T-helper 1 cell treated with Interleukin-12 subunit alpha and Interleukin-12 subunit beta and Interleukin-4 antibody, amounts not matched to agents 30 μg/mL and 1 μg/mL, for 36 hours (primary cell): ENCODE measurements at regions not wholly inside any gene's neighbourhood (a gene's known extent, or its start where the extent isn't known, plus 50 kb on each side); places are given as distances from the start of the nearest gene placed in this dataset.
"Not testable (repeated sequence)": the region's sequence is repeated elsewhere in the genome, so short reads cannot be mapped to it uniquely, and the experiment has no call there.

Experiments used
- H3K27ac Mint-ChIP-seq: one replicate; pipeline ENCODE4 v1.8.0; 2021; ENCODE audit warnings: mild to moderate bottlenecking, mixed read lengths
- H3K27me3 Mint-ChIP-seq: one replicate; pipeline ENCODE4 v1.8.0; 2021; ENCODE audit warnings: low read depth, mixed read lengths
- H3K36me3 Mint-ChIP-seq: one replicate; pipeline ENCODE4 v1.8.0; 2021; ENCODE audit warnings: low read depth, mixed read lengths
- H3K4me1 Mint-ChIP-seq: one replicate; pipeline ENCODE4 v1.8.0; 2021; ENCODE audit warnings: low read depth, mixed read lengths
- H3K4me3 Mint-ChIP-seq: one replicate; pipeline ENCODE4 v1.8.0; 2021; ENCODE audit warnings: mild to moderate bottlenecking, moderate library complexity, mixed read lengths
- H3K9me3 Mint-ChIP-seq: one replicate; pipeline ENCODE4 v1.8.0; 2021; ENCODE audit warnings: mixed read lengths

DNA sequence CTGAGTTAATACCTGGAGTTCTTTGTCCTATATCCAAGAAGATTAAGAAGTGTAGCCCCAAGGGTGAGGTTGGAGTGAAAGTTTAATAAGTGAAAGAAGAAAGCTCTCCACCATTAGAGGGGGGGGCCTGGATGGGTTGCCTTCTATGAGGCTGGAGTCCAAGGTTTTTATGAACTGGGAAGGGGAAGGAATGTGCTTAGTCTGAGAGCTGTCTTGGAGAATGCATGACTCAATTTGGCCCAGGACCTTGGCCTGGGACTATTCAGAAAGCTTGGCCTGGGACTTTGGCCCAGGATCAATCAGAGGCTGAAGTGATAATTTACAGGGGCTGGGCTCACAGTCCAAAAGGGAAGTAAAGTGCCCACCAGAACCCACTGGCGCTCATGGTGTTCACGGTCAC is 1049.0 kb upstream of the GRIA3 start:
- Mint-ChIP-seq H3K9me3 (no peaks in the 10 kb centered on the region), H3K4me3 (no peak overlapping the region), H3K27me3 (no peaks in the 10 kb centered on the region), H3K27ac (no peak overlapping the region), H3K36me3 (no peaks in the 10 kb centered on the region), H3K4me1 (no peaks in the 10 kb centered on the region)

DNA sequence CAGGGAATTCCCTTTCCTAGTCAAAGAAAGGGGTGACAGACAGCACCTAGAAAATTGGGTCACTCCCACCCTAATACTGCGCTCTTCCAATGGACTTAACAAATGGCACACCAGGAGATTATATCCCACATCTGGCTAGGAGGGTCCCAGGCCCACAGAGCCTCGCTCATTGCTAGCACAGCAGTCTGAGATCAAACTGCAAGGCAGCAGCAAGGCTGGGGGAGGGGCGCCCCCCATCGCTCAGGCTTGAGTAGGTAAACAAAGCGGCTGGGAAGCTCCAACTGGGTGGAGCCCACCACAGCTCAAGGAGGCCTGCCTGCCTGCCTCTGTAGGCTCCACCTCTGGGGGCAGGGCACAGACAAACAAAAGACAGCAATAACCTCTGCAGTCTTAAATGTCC is 1043.9 kb upstream of the GRIA3 start:
- H3K27me3 Mint-ChIP-seq, H3K27ac Mint-ChIP-seq, H3K9me3 Mint-ChIP-seq, H3K4me1 Mint-ChIP-seq, H3K36me3 Mint-ChIP-seq, H3K4me3 Mint-ChIP-seq: not testable (repeated sequence)

DNA sequence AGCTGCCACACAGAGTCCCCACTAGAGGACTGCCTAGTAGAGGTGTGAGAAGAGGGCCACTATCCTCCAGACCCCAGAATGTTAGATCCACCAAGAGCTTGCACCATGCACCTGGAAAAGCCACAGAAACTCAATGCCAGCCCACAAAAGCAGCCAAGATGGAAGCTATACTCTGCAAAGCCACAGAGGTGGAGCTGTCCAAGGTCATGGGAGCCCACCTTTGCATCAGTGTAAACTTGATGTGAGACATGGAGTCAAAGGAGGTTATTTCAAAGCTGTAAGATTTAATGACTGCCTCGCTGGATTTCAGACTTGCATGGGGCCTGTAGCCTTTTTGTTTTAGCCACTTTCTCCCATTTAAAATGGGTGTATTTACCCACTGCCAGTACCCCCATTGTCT is 1030.1 kb upstream of the GRIA3 start:
- Mint-ChIP-seq H3K27me3 (no peaks in the 10 kb centered on the region), H3K27ac (no peak overlapping the region), H3K4me1 (no peaks in the 10 kb centered on the region), H3K4me3 (no peak overlapping the region), H3K9me3 (no peaks in the 10 kb centered on the region), H3K36me3 (no peaks in the 10 kb centered on the region)

DNA sequence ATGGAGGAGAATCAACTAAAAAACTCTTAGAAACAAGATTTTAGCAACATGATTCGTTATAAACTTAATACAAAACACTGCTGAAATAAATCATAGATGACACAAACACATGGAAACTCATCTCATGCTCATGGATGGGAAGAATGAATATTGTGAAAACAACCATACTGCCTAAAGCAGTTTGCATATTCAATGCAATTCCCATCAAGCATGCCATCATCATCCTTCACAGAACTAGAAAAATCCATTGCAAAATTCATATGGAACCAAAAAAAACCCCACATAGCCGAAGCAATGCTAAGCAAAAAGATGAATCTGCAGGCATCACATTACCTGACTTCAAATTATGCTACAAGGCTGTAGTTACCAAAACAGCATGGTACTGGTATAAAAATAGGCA is 1015.8 kb upstream of the GRIA3 start:
- no peak overlapping the region for H3K27ac Mint-ChIP-seq
- no peaks in the 10 kb centered on the region for H3K36me3 Mint-ChIP-seq
- H3K4me3 Mint-ChIP-seq: no peak overlapping the region
- no peaks in the 10 kb centered on the region for H3K4me1 Mint-ChIP-seq
- no peaks in the 10 kb centered on the region for H3K27me3 Mint-ChIP-seq
- no peaks in the 10 kb centered on the region for H3K9me3 Mint-ChIP-seq

DNA sequence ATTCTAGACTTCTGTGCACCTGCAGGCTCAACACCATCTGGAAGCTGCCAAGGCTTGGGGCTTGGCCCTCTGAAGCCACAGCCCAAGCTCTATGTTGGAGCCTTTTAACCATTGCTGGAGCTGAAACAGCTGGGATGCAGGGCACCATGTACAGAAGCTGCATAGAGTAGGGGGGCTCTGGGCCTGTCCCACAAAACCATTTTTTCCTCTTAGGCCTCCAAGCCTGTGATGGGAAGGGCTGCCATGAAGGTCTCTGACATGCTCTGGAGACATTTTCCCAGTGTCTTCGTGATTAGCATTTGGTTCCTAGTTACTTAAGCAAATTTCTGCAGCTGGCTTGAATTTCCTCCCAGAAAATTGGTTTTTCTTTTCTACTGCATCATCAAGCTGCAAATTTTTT is 999.3 kb upstream of the GRIA3 start:
- H3K27me3 Mint-ChIP-seq: no peaks in the 10 kb centered on the region
- H3K9me3 Mint-ChIP-seq: peaks cover 10% of the 10 kb centered on the region
- no peak overlapping the region for H3K4me3 Mint-ChIP-seq
- no peak overlapping the region for H3K27ac Mint-ChIP-seq
- H3K4me1 Mint-ChIP-seq: no peaks in the 10 kb centered on the region
- no peaks in the 10 kb centered on the region for H3K36me3 Mint-ChIP-seq

DNA sequence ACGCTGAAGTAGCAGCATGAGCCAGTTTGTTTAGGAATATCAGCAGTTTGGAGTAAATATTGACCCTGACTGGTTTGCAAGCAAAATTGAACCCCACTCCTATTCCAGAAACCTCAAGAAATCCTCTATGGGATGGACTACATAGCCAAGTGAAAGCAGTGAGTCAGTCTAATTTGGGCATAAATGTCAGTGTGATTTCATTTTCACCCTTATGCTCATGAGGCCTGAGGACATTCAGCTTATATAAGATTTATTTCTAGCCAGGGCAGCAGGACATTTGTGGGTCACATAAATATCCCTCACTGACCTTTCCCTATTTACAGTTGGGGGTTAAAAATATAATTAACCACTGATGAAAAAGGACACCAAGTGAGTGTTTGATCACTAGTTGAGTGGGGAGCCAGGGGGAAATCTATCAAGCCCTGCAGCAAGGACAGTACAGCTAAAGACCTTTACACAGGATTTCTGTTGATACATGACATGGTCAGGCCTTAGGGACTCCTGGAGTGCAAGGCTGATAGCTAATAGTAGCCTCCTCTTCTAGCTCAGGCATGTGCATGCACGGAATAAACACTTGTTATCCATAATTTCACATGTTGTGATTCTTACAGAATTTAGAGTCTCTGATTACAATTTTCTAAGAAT is 996.9 kb upstream of the GRIA3 start:
- no peak overlapping the region for H3K4me3 Mint-ChIP-seq

DNA sequence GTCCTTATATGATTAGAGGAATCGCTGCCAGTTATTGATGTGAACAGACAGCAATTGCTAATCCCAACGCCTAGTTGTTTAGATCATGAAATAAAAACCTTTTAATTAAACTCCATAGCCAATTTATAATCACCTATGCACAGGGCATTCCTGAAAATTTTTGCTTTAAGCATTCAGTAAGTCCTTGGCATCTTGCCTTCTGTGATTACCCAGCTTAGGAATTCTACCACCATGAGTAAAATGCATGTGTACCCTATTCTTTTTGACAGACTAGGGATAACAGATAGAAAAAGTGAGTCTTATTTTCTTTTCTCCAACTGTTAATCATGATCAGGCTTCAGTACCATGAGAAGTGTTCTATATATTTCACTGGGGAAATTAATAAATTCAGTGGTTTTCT is 995.3 kb upstream of the GRIA3 start:
- Mint-ChIP-seq H3K9me3 (peaks cover 6% of the 10 kb centered on the region), H3K4me1 (no peaks in the 10 kb centered on the region), H3K27me3 (no peaks in the 10 kb centered on the region), H3K4me3 (no peak overlapping the region), H3K27ac (no peak overlapping the region), H3K36me3 (no peaks in the 10 kb centered on the region)

More for the DNA sequence above, 996.9 kb upstream of the GRIA3 start:
- Mint-ChIP-seq H3K9me3 (peaks cover 10% of the 10 kb centered on the region), H3K36me3 (no peaks in the 10 kb centered on the region), H3K27me3 (no peaks in the 10 kb centered on the region), H3K27ac (no peak overlapping the region), H3K4me1 (no peaks in the 10 kb centered on the region)

DNA sequence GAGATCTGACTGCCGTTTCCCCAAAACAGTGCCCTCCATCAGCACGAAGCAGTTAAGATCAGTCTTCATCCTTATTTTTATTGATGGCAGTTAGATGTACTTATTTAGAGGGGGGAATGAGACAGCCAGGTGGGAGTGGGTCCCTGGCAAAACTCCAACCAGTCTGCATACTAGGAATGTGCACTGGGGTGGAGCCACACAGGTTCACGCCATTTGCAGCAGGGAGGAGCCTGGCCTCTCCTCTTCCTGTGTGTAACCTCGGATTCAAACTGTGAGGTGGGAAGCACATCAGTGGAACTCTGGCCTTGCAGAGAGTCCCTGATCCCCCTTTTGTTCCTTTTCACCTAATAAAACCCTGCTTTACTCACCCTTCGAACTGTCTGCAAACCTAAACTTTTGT is 987.7 kb upstream of the GRIA3 start:
- no peak overlapping the region for H3K4me3 Mint-ChIP-seq
- no peaks in the 10 kb centered on the region for H3K27me3 Mint-ChIP-seq
- H3K36me3 Mint-ChIP-seq: no peaks in the 10 kb centered on the region
- no peak overlapping the region for H3K27ac Mint-ChIP-seq
- H3K9me3 Mint-ChIP-seq: peaks cover 3% of the 10 kb centered on the region
- no peaks in the 10 kb centered on the region for H3K4me1 Mint-ChIP-seq

DNA sequence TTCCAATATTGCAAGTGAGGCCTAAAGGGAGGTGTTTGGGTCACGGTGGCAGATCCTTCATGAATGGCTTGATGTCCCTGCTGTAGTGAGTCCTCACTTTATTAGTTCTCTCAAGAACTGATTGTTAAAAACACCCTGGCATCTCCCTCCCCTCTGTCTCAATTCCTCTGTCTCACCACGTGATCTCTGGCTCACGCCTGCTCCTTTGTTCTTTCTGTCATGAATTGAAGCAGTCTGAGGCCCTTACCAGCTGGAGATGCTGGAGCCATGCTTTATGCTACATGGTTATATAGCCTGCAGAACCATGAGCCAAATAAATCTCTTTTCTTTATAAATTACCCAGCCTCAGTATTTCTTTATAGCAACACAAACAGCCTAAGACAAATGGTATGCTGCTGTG is 980.7 kb upstream of the GRIA3 start:
- Mint-ChIP-seq H3K4me1 (no peaks in the 10 kb centered on the region), H3K9me3 (peaks cover 3% of the 10 kb centered on the region), H3K27ac (no peak overlapping the region), H3K27me3 (no peaks in the 10 kb centered on the region), H3K36me3 (no peaks in the 10 kb centered on the region), H3K4me3 (no peak overlapping the region)

DNA sequence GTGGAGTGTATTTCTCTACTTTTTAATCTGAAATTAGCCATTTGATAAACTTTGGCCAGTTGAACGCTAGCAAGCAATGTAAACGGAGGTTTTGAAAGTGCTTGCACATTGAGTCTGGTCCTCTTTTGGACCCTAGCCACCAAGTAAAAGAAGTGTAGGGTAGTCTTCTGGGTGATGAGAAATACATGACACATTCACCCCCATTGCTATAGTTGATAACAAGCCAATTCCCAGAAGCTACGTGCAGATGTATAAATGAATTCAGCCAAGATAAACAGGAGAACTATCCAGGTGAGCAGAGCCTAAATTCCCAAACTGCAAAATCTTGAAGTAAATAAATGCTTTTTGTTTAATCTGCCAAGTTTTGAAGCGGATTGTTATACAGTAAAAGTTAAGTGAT is 965.4 kb upstream of the GRIA3 start:
- no peaks in the 10 kb centered on the region for H3K9me3 Mint-ChIP-seq
- no peak overlapping the region for H3K27ac Mint-ChIP-seq
- no peaks in the 10 kb centered on the region for H3K27me3 Mint-ChIP-seq
- no peaks in the 10 kb centered on the region for H3K4me1 Mint-ChIP-seq
- H3K36me3 Mint-ChIP-seq: no peaks in the 10 kb centered on the region
- H3K4me3 Mint-ChIP-seq: no peak overlapping the region

DNA sequence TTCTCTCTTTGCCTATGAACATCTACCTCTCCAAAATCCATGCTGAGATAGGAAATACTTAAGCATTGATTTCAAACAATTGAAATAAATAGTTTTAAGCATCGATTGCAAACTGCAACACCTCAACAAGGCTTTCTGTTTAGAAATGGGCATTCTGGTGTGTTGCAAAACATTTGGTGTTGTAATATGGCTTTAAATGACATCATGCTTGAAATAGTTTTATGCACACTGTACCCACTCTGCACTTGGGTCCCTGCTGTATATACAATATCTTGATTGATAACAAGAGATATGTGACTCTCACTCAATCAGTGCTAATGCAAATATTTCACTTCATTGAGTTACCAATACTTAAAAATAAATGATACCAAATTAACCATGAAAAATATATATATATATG is 964.9 kb upstream of the GRIA3 start:
- no peaks in the 10 kb centered on the region for H3K9me3 Mint-ChIP-seq
- no peaks in the 10 kb centered on the region for H3K36me3 Mint-ChIP-seq
- H3K27me3 Mint-ChIP-seq: no peaks in the 10 kb centered on the region
- no peak overlapping the region for H3K4me3 Mint-ChIP-seq
- H3K27ac Mint-ChIP-seq: no peak overlapping the region
- no peaks in the 10 kb centered on the region for H3K4me1 Mint-ChIP-seq

DNA sequence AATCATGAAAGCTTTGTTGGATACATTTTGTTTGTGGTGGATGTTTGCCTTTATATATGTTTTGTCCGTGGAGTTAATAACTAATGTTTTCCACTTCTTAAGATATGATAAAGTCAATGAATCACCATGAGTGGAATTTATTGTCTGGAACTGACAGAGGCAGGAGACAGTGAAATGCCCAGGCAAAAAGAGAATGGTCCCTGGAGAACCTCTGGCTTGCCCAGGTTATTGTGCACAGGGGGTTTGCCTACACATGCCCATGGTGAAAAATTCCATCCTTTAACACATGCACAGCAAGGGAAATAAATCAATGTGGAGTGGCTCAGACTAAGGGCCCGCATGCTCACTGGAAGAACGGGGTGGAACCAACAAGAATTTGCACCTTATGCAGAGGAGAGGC is 964.3 kb upstream of the GRIA3 start:
- no peaks in the 10 kb centered on the region for H3K27me3 Mint-ChIP-seq
- H3K9me3 Mint-ChIP-seq: no peaks in the 10 kb centered on the region
- no peaks in the 10 kb centered on the region for H3K36me3 Mint-ChIP-seq
- H3K4me1 Mint-ChIP-seq: no peaks in the 10 kb centered on the region
- no peak overlapping the region for H3K27ac Mint-ChIP-seq
- no peak overlapping the region for H3K4me3 Mint-ChIP-seq

DNA sequence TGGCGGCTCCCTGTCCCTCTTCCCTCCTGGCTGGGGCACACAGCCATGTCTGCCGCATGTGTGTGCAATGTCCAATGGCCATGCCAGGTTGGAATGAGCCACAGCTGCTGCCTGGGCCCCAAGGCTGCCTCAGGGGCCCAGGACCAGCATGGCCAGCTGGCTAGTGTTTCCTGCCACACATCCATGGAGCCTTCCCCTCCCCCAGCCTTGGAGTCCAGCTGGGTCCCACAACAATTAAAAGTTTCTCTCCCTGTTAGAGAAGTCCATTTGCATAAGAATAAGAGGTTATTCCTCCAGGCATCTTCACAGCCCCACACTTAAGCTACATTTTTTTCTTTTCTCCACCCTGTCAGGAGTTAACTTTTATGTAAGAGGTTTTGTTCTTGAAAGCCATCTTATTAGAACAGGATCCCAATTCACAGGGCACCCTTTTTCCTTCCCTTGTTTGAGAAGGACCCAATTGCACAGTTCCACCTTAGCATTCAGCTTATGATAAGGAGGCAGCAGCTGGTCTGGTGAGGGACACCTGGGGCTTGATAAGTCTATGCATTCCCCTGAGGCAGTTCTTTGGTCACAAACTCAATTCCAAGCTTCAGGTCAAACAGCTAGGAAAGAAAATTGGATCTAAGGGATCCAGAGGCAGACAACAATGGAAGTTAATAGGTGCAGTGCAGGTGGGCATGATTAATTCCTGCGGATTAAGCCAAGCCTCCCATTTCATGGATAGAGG is 963.3 kb upstream of the GRIA3 start:
- Mint-ChIP-seq H3K36me3 (no peaks in the 10 kb centered on the region), H3K27ac (no peak overlapping the region), H3K4me1 (no peaks in the 10 kb centered on the region), H3K9me3 (peaks cover 6% of the 10 kb centered on the region), H3K27me3 (no peaks in the 10 kb centered on the region), H3K4me3 (no peak overlapping the region)

DNA sequence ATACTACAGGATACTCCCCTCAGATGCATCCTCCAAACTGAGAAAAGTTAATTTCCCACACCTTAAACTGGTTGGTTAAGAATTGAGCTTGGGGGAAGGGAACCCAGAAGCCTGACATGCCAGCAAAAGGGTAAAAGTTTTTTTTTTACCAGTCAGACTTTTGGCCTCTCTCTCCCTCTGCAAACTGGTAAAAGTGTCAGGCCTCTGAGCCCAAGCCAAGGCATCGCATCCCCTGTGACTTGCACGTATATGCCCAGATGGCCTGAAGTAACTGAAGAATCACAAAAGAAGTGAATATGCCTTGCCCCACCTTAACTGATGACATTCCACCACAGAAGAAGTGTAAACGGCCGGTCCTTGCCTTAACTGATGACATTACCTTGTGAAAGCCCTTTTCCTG is 962.3 kb upstream of the GRIA3 start:
- not testable (repeated sequence) for H3K27ac Mint-ChIP-seq, H3K36me3 Mint-ChIP-seq, H3K4me3 Mint-ChIP-seq, H3K27me3 Mint-ChIP-seq, H3K4me1 Mint-ChIP-seq, H3K9me3 Mint-ChIP-seq

DNA sequence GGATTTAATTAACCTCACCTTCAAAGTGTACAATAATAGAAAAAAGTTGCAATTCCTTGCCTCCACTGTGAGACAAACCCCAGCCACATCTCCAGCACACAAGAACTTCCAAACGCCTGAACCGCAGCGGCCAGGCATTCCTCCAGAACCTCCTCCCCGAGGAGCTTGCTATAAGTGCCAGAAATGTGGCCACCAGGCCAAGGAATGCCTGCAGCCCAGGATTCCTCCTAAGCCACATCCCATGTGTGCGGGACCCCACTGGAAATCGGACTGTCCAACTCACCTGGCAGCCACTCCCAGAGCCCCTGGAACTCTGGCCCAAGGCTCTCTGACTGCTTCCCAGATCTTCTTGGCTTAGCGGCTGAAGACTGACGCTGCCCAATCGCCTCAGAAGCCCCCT is 959.9 kb upstream of the GRIA3 start:
- H3K27me3 Mint-ChIP-seq, H3K27ac Mint-ChIP-seq, H3K4me1 Mint-ChIP-seq, H3K4me3 Mint-ChIP-seq, H3K9me3 Mint-ChIP-seq, H3K36me3 Mint-ChIP-seq: not testable (repeated sequence)

DNA sequence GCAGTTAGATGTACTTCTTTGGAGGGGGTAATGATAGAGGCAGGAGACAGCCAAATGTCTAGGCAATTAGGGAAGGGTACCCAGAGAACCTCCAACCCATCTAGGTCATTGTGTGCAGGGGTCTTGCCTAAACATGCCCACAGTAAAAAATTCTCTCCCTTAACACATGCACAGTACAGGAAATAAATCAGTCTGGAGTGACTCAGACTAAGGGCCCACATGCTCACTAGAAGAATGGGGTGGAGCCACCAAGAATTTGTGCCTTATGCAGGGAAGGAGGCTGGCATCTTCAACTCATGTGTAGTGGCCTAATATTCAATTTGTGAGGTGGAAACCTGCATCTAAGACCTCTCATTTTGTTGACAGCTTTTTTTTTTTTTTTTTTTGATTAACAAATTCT is 945.3 kb upstream of the GRIA3 start:
- Mint-ChIP-seq H3K4me3 (no peak overlapping the region), H3K4me1 (no peaks in the 10 kb centered on the region), H3K9me3 (peaks cover 6% of the 10 kb centered on the region), H3K27me3 (no peaks in the 10 kb centered on the region), H3K36me3 (no peaks in the 10 kb centered on the region), H3K27ac (no peak overlapping the region)
